ENCODE measurements at regions not wholly inside any gene's neighbourhood (a gene's known extent, or its start where the extent isn't known, plus 50 kb on each side); places are given as distances from the start of the nearest gene placed in this dataset.

- TF ChIP-seq CTCF (IDR thresholded peaks at IDR 0.05 in 8 of 11, conservative IDR thresholded peaks at IDR 0.05 in 3 of 11) (no peak), POLR2A (IDR thresholded peaks at IDR 0.05) (no peak)
Observed at GRCh38 chr3:147582642-147583041, 173.5 kb downstream of the ZIC1 start.
